ENCODE measurements at regions not wholly inside any gene's neighbourhood (a gene's known extent, or its start where the extent isn't known, plus 50 kb on each side); places are given as distances from the start of the nearest gene placed in this dataset.

DNA sequence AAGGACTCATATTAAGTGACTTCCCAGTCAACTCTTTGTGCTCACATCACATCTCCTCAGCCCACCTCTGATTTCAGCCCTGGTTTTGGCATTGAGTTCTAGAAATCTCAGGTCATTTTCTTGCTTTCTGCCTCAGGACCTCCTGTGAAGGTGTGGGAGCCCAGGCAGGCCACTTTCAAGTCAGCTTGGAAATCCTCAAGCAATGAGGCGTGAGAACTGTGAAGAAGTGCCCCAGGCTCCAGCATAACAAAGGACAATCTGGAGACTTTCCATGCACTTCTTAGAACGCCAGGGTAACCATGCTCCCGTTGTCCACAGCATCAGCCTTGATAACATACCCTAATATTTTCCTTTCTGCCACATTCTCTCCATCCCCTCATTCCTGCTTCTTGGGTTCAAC, 131.2 kb upstream of the MAP3K1 start:
- Histone ChIP-seq H3K79me2 (ENCODE audit: control insufficient read depth, insufficient read depth, low read length) (no peaks in the 10 kb centered on the region), H3K27me3 (ENCODE audit: control insufficient read depth in 2 of 2, insufficient read depth in 2 of 2, low read length in 2 of 2) (peaks cover 0 to 9% of the 10 kb centered on the region in 2 experiments; a peak in 2 of 5 replicates), H2AFZ (ENCODE audit: low read depth, low read length) (no peak overlapping the region), H3K9me1 (ENCODE audit: control insufficient read depth, insufficient read depth, low read length) (no peaks in the 10 kb centered on the region), H3K36me3 (ENCODE audit: control insufficient read depth, insufficient read depth, low read length) (no peaks in the 10 kb centered on the region), H3K9me3 (replicated peaks; ENCODE audit: control insufficient read depth, insufficient read depth, low read depth, low read length) (no peaks in the 10 kb centered on the region), H4K20me1 (replicated peaks; ENCODE audit: control insufficient read depth, insufficient read depth, low read length) (no peaks in the 10 kb centered on the region), H3K4me3 (no peak overlapping the region), H3K4me2 (ENCODE audit: insufficient read depth, low read length) (no peak overlapping the region), H3K9ac (ENCODE audit: insufficient read depth in 1 of 2, low read depth in 2 of 2, low read length in 2 of 2) (no peak overlapping the region), H3K27ac (ENCODE audit: extremely low read depth, low read depth, low read length) (no peak overlapping the region), H3K4me1 (replicated peaks in 1 of 2; ENCODE audit: control insufficient read depth in 2 of 2, insufficient read depth in 2 of 2, low read length in 2 of 2) (peaks cover 0 to 4% of the 10 kb centered on the region in 2 experiments; a peak in 3 of 5 replicates)
- no TSS peak for BruUV-seq (replicated peaks)
- TF ChIP-seq TFAM (CRISPR knock-in tag; conservative IDR thresholded peaks at IDR 0.05), result no peak
- CTCF ChIA-PET (ENCODE audit: low intra/inter-chr PET ratio), result no interaction called here
- 2% methylated on average over 3 of the region's 3 CpGs for WGBS (ENCODE audit: insufficient coverage, low coverage, missing lambda C conversion rate)
- no peak for FAIRE-seq
- ATAC-seq, result no peak
- POLR2A ChIA-PET, result no interaction called here
- in situ Hi-C loops (cut with MboI) (no loop called here), intact Hi-C loops (cut with micrococcal nuclease) (no loop called here)
- DNase-seq (ENCODE audit: extremely low read depth in 1 of 4, low spot score in 3 of 4), result no peak

DNA sequence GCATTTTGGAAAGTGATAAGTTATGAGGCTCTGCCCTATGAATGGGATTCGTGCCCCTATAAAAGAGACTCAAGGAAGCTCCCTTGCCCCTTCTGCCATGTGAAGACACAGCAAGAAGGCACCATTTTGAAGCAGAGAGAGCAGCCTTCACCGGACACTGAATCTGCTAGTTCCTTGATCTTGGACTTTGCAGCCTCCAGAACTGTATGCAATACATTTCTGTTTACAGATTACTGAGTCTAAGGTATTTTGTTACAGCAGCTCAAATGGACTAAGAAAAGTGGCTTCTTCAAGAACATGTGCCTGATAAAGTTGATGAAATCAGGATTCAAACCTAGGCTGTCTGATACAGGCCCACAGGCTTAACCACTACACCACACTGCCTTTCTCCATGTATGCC, 131.6 kb upstream of the MAP3K1 start:
- intact Hi-C loops (cut with micrococcal nuclease), result no loop called here
- FAIRE-seq (no peak), DNase-seq (ENCODE audit: extremely low read depth in 1 of 4, low spot score in 3 of 4) (no peak), ATAC-seq (no peak)
- POLR2A ChIA-PET, result no interaction called here
- Histone ChIP-seq H3K4me3 (no peak overlapping the region), H3K9me1 (ENCODE audit: control insufficient read depth, insufficient read depth, low read length) (no peaks in the 10 kb centered on the region), H3K79me2 (ENCODE audit: control insufficient read depth, insufficient read depth, low read length) (no peaks in the 10 kb centered on the region), H3K36me3 (ENCODE audit: control insufficient read depth, insufficient read depth, low read length) (no peaks in the 10 kb centered on the region), H4K20me1 (replicated peaks; ENCODE audit: control insufficient read depth, insufficient read depth, low read length) (no peaks in the 10 kb centered on the region), H3K9ac (ENCODE audit: insufficient read depth in 1 of 2, low read depth in 2 of 2, low read length in 2 of 2) (no peak overlapping the region), H3K27ac (ENCODE audit: extremely low read depth, low read depth, low read length) (no peak overlapping the region), H3K27me3 (ENCODE audit: control insufficient read depth in 2 of 2, insufficient read depth in 2 of 2, low read length in 2 of 2) (peaks cover 0 to 9% of the 10 kb centered on the region in 2 experiments; a peak in 2 of 5 replicates), H3K4me1 (replicated peaks in 1 of 2; ENCODE audit: control insufficient read depth in 2 of 2, insufficient read depth in 2 of 2, low read length in 2 of 2) (peaks cover 0 to 4% of the 10 kb centered on the region in 2 experiments; a peak in 3 of 5 replicates), H3K9me3 (replicated peaks; ENCODE audit: control insufficient read depth, insufficient read depth, low read depth, low read length) (no peaks in the 10 kb centered on the region), H3K4me2 (ENCODE audit: insufficient read depth, low read length) (no peak overlapping the region), H2AFZ (ENCODE audit: low read depth, low read length) (no peak overlapping the region)
- CTCF ChIA-PET (ENCODE audit: low intra/inter-chr PET ratio), result no interaction called here
- no peak for TF ChIP-seq NR0B1 (IDR thresholded peaks at IDR 0.05; ENCODE audit: partially characterized antibody)
- TF ChIP-seq, protein P1, sequence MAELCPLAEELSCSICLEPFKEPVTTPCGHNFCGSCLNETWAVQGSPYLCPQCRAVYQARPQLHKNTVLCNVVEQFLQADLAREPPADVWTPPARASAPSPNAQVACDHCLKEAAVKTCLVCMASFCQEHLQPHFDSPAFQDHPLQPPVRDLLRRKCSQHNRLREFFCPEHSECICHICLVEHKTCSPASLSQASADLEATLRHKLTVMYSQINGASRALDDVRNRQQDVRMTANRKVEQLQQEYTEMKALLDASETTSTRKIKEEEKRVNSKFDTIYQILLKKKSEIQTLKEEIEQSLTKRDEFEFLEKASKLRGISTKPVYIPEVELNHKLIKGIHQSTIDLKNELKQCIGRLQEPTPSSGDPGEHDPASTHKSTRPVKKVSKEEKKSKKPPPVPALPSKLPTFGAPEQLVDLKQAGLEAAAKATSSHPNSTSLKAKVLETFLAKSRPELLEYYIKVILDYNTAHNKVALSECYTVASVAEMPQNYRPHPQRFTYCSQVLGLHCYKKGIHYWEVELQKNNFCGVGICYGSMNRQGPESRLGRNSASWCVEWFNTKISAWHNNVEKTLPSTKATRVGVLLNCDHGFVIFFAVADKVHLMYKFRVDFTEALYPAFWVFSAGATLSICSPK (IDR thresholded peaks at IDR 0.05; ENCODE audit: borderline replicate concordance), result no peak
- TF ChIP-seq ZNF347 (CRISPR knock-in tag; IDR thresholded peaks at IDR 0.05; ENCODE audit: low read depth), result no peak
- TF ChIP-seq, protein P2, sequence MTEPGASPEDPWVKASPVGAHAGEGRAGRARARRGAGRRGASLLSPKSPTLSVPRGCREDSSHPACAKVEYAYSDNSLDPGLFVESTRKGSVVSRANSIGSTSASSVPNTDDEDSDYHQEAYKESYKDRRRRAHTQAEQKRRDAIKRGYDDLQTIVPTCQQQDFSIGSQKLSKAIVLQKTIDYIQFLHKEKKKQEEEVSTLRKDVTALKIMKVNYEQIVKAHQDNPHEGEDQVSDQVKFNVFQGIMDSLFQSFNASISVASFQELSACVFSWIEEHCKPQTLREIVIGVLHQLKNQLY (CRISPR knock-in tag; conservative IDR thresholded peaks at IDR 0.05), result no peak
- in situ Hi-C loops (cut with MboI), result no loop called here
- WGBS (ENCODE audit: insufficient coverage, low coverage, missing lambda C conversion rate), result 3% methylated on average over 2 of the region's 2 CpGs
- no TSS peak for BruUV-seq (replicated peaks)

Measured in K562 (cell line).